ENCODE measurements at regions not wholly inside any gene's neighbourhood (a gene's known extent, or its start where the extent isn't known, plus 50 kb on each side); places are given as distances from the start of the nearest gene placed in this dataset.

DNA sequence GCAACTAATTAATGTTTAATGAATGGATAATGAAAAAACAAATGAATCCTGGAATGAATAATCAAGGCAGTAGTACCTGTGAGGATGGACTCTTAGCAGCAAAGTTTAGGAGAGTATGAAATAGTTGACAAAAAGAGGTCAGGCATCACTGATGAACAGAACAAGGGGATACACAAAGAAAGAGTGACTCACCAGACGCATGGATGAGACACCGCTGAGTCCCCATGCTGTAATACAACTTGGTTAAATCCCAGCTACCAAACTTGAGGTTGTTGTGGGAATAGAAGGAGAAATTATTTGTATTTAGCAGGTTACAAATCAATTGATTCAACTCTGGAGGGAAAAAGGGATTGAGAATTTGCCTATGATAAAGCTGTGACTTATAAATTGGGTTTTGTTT lies 976.9 kb upstream of the TENM4 start:
- CTCF ChIA-PET = no interaction called here
- Mint-ChIP-seq H3K27me3 (no peaks in the 10 kb centered on the region), H3K36me3 (no peaks in the 10 kb centered on the region), H3K9me3 (ENCODE audit: low read depth) (peaks cover 3% of the 10 kb centered on the region), H3K4me1 (no peaks in the 10 kb centered on the region), H3K27ac (no peak overlapping the region), H3K4me3 (no peak overlapping the region)
- ATAC-seq (no peak), DNase-seq (no peak)

GRCh38 chr11:80415580-80415979 lies 974.8 kb upstream of the TENM4 start:
- Mint-ChIP-seq H3K27me3 (no peaks in the 10 kb centered on the region), H3K27ac (no peak overlapping the region), H3K9me3 (ENCODE audit: low read depth) (peaks cover 3% of the 10 kb centered on the region), H3K36me3 (no peaks in the 10 kb centered on the region), H3K4me3 (no peak overlapping the region), H3K4me1 (no peaks in the 10 kb centered on the region)
- no peak for DNase-seq
- CTCF ChIA-PET = no interaction called here
- ATAC-seq = no peak

- no peak overlapping the region for H3K4me3 Mint-ChIP-seq
- H3K4me1 Mint-ChIP-seq = no peaks in the 10 kb centered on the region
- CTCF ChIA-PET = no interaction called here
Measured at GRCh38 chr11:80414181-80415165, 973.6 kb upstream of the TENM4 start.

DNA sequence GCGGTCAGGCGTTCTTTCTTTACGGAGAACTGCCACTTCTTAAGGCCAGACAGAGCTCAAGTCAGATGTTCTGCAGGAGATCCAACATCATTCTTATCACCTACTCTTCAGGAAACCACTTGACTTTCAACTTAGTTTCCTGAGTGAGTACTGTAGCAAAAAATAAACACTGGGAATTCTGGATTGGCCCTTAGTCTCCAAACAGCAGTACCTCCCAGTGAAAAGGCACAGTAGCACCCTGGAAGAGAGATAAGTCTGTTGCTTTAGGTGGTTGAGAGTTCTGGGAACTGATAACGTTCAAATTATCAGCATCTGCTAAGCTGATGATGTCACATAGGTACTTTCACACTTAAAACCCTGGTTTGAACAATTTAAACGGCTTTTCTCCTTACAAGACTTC lies 971.8 kb upstream of the TENM4 start:
- no peak overlapping the region for H3K4me3 Mint-ChIP-seq

More at GRCh38 chr11:80414181-80415165, 973.6 kb upstream of the TENM4 start:
- Mint-ChIP-seq H3K27me3 (no peaks in the 10 kb centered on the region), H3K27ac (no peak overlapping the region), H3K9me3 (ENCODE audit: low read depth) (peaks cover 3% of the 10 kb centered on the region), H3K36me3 (no peaks in the 10 kb centered on the region)
- DNase-seq (no peak), ATAC-seq (no peak)

GRCh38 chr11:80393210-80393609 lies 952.4 kb upstream of the TENM4 start:
- H3K36me3 Mint-ChIP-seq = no peaks in the 10 kb centered on the region
- H3K4me1 Mint-ChIP-seq = no peaks in the 10 kb centered on the region
- H3K4me3 Mint-ChIP-seq = no peak overlapping the region
- DNase-seq = no peak
- no peak overlapping the region for H3K27ac Mint-ChIP-seq
- H3K27me3 Mint-ChIP-seq = no peaks in the 10 kb centered on the region
- ATAC-seq = no peak
- H3K9me3 Mint-ChIP-seq (ENCODE audit: low read depth) = peaks cover 7% of the 10 kb centered on the region
- CTCF ChIA-PET = no interaction called here

More for the DNA sequence above, 971.8 kb upstream of the TENM4 start:
- ATAC-seq (no peak), DNase-seq (no peak)
- Mint-ChIP-seq H3K27me3 (no peaks in the 10 kb centered on the region), H3K9me3 (ENCODE audit: low read depth) (peaks cover 9% of the 10 kb centered on the region), H3K4me1 (no peaks in the 10 kb centered on the region), H3K27ac (no peak overlapping the region), H3K36me3 (no peaks in the 10 kb centered on the region)
- CTCF ChIA-PET = no interaction called here

- ATAC-seq (no peak), DNase-seq (no peak)
- Mint-ChIP-seq H3K9me3 (ENCODE audit: low read depth) (peaks cover 8% of the 10 kb centered on the region), H3K27me3 (no peaks in the 10 kb centered on the region), H3K4me1 (no peaks in the 10 kb centered on the region), H3K4me3 (no peak overlapping the region), H3K36me3 (no peaks in the 10 kb centered on the region), H3K27ac (no peak overlapping the region)
- CTCF ChIA-PET = no interaction called here
Measured at GRCh38 chr11:80390505-80390904, 949.7 kb upstream of the TENM4 start.

GRCh38 chr11:80388536-80388935 lies 947.7 kb upstream of the TENM4 start:
- H3K27ac Mint-ChIP-seq = no peak overlapping the region
- H3K9me3 Mint-ChIP-seq (ENCODE audit: low read depth) = peaks cover 12% of the 10 kb centered on the region
- DNase-seq (no peak), ATAC-seq (no peak)
- H3K36me3 Mint-ChIP-seq = no peaks in the 10 kb centered on the region
- CTCF ChIA-PET = no interaction called here
- no peak overlapping the region for H3K4me3 Mint-ChIP-seq
- H3K27me3 Mint-ChIP-seq = no peaks in the 10 kb centered on the region
- H3K4me1 Mint-ChIP-seq = no peaks in the 10 kb centered on the region

- ATAC-seq (no peak), DNase-seq (no peak)
- no peak overlapping the region for H3K27ac Mint-ChIP-seq
- H3K27me3 Mint-ChIP-seq = no peaks in the 10 kb centered on the region
- no peaks in the 10 kb centered on the region for H3K36me3 Mint-ChIP-seq
- H3K9me3 Mint-ChIP-seq (ENCODE audit: low read depth) = peaks cover 11% of the 10 kb centered on the region
- CTCF ChIA-PET = no interaction called here
- no peak overlapping the region for H3K4me3 Mint-ChIP-seq
- H3K4me1 Mint-ChIP-seq = no peaks in the 10 kb centered on the region
Measured at GRCh38 chr11:80388130-80388529, 947.3 kb upstream of the TENM4 start.

- H3K36me3 Mint-ChIP-seq = no peaks in the 10 kb centered on the region
- H3K4me3 Mint-ChIP-seq = no peak overlapping the region
- no peaks in the 10 kb centered on the region for H3K4me1 Mint-ChIP-seq
- H3K9me3 Mint-ChIP-seq (ENCODE audit: low read depth) = peaks cover 10% of the 10 kb centered on the region
- H3K27me3 Mint-ChIP-seq = no peaks in the 10 kb centered on the region
- CTCF ChIA-PET = no interaction called here
- no peak for ATAC-seq
- DNase-seq = no peak
- no peak overlapping the region for H3K27ac Mint-ChIP-seq
Measured at GRCh38 chr11:80383655-80384054, 942.8 kb upstream of the TENM4 start.

GRCh38 chr11:80379620-80380278 lies 938.9 kb upstream of the TENM4 start:
- Mint-ChIP-seq H3K4me3 (no peak overlapping the region), H3K27me3 (no peaks in the 10 kb centered on the region), H3K4me1 (no peaks in the 10 kb centered on the region), H3K9me3 (ENCODE audit: low read depth) (peaks cover 2% of the 10 kb centered on the region), H3K36me3 (no peaks in the 10 kb centered on the region), H3K27ac (no peak overlapping the region)
- ATAC-seq = no peak
- no peak for DNase-seq
- CTCF ChIA-PET = no interaction called here

GRCh38 chr11:80371931-80372330 lies 931.1 kb upstream of the TENM4 start:
- ATAC-seq (no peak), DNase-seq (no peak)
- CTCF ChIA-PET = no interaction called here
- Mint-ChIP-seq H3K4me3 (no peak overlapping the region), H3K9me3 (ENCODE audit: low read depth) (peaks cover 18% of the 10 kb centered on the region), H3K4me1 (no peaks in the 10 kb centered on the region), H3K27ac (no peak overlapping the region), H3K36me3 (no peaks in the 10 kb centered on the region), H3K27me3 (no peaks in the 10 kb centered on the region)

DNA sequence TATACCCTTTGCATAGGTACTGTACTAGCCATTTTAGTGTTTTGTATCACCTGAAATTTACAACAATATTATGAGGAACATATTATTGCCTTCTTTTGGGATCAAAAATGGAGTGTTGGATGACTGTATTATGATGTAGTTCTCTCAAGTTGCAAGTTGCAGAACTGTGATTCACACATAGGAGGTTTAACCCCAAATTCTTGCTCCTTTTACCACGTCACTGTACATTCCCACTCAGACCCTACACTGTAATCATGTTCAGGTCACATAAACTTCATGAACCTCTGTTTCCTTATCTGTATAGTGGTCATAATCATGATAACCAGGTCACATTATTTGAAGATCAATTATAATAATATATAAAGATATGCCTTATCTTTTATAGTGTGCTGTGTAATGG lies 925.1 kb upstream of the TENM4 start:
- Mint-ChIP-seq H3K4me1 (no peaks in the 10 kb centered on the region), H3K27me3 (no peaks in the 10 kb centered on the region), H3K9me3 (ENCODE audit: low read depth) (peaks cover 14% of the 10 kb centered on the region), H3K4me3 (no peak overlapping the region), H3K36me3 (no peaks in the 10 kb centered on the region), H3K27ac (no peak overlapping the region)
- no peak for ATAC-seq
- CTCF ChIA-PET = no interaction called here
- DNase-seq = no peak

DNA sequence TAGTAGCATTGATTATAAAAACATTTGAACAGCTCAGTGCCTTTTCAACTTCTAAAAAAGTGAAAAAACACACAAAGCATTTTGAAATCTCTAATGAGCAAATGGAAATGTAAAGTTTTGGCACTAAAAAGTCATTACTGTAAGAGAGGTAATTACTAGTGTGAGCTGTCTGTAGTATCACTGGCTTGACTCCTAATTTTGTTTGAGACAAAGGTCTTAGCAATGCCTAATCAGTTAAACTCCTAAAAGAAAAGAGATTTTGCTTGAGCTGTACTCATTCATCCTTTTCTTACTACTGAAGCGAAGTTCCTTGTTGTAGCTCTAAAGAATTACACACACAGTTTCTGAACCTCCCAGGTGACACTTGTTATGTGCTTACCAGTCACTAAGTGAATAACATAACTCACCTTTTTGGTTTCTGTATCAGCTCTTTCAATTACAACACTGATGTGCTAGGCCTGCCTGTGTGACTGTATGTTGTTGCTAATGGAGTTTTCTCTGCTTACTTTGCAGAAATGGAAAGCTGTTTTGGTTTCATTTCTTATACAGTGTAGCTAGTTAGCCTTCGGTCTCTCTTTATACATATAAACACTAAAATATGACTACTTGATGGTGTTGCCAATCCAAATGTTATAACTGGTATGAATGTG lies 924.4 kb upstream of the TENM4 start:
- CTCF ChIA-PET = no interaction called here
- Mint-ChIP-seq H3K27ac (no peak overlapping the region), H3K36me3 (no peaks in the 10 kb centered on the region), H3K9me3 (ENCODE audit: low read depth) (peaks cover 11% of the 10 kb centered on the region), H3K27me3 (no peaks in the 10 kb centered on the region), H3K4me3 (no peak overlapping the region), H3K4me1 (no peaks in the 10 kb centered on the region)
- DNase-seq (no peak), ATAC-seq (no peak)

All from activated CD8-positive, alpha-beta memory T cell treated with anti-CD3 and anti-CD28 coated beads, Interleukin-2, amount 10 ng/mL, durations not matched to agents 7 days and 5 days (primary cell).